ENCODE measurements at regions not wholly inside any gene's neighbourhood (a gene's known extent, or its start where the extent isn't known, plus 50 kb on each side); places are given as distances from the start of the nearest gene placed in this dataset.
"Not testable (repeated sequence)": the region's sequence is repeated elsewhere in the genome, so short reads cannot be mapped to it uniquely, and the experiment has no call there.

- DNase-seq (ENCODE audit: low spot score): no peak
Observed at GRCh38 chr5:57947181-57947580, 464.6 kb upstream of the ACTBL2 start.

GRCh38 chr5:57940879-57941278, 458.3 kb upstream of the ACTBL2 start:
- DNase-seq (ENCODE audit: low spot score): no peak

DNA sequence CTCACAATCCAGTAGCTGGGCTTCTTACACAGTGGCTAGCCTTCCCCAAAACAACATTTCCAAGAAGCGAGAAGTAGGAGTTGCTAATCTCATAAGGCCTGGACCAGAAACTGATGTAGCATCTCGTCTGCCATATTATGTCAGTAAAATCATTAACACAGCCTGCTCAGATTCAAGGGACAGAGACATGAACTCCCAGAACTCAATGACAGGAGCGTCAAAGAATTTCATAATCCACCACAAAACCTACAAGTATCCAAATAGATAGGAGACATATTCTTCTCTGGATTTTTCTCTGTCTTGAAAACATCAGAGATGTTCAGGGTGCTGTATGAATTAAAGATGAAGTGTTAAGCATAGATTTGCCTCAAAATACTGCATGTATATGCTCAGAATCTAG, 457.6 kb upstream of the ACTBL2 start:
- no peak for DNase-seq (ENCODE audit: low spot score)

DNA sequence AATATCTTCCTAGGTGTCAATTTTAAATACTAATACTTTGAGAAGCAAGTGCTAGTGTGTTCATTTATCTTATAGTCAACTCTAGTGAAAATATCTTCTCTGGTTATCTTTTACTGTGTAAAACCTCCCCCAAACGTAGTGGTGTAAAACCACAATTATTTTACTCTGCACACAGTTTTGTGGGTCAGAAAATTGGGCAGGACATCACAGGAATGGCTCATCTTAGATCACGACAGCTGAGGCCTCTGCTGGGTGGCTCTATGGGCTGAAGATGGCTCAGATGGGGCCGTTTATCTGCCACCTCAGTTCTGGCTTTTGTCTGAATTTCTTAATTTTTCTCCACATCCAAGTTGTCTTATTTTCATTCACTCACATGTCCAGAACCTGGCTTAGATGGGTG, 457.2 kb upstream of the ACTBL2 start:
- DNase-seq (ENCODE audit: low spot score): no peak

GRCh38 chr5:57939335-57939734, 456.7 kb upstream of the ACTBL2 start:
- no peak for DNase-seq (ENCODE audit: low spot score)

DNA sequence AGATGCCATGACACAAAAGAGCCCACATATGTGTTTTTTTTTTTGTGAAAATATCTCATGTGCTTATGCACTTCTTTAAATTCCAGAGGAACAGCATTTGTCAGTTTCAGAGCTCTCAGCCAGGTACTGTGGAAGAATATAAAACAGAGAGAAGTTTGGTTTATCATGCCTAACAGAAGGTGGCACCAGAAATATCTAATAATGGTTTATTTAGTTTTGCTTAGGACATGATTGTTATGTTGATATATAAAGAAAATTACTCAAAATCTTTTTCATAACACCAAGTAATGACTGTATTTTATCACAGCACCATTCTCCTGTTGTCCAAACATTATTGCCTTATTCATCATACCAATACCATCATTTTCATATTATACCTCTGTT, 455.6 kb upstream of the ACTBL2 start:
- no peak for DNase-seq (ENCODE audit: low spot score)

GRCh38 chr5:57937501-57938173, 455.0 kb upstream of the ACTBL2 start:
- peak; percentile 18 for DNase-seq (ENCODE audit: low spot score)

DNA sequence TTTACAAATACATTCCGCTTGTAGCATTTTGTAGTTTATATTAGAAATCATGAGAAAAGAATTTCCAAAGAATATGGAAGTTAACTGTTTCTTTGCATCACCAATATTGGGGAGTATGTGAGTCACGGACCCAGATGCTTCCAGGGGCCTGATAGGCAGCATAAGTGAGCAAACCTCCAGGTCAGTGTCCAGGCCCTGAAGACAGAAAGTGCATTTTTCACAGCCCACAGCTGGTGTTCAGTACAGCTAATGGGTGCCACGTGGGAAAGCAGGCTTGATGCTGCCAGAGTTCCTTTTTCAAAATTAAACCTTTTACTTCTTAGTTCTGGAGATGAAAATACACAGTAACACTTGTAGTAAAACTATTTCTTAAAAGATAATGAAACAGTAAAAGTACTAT, 454.4 kb upstream of the ACTBL2 start:
- peak; percentile 33 for DNase-seq (ENCODE audit: low spot score)

DNA sequence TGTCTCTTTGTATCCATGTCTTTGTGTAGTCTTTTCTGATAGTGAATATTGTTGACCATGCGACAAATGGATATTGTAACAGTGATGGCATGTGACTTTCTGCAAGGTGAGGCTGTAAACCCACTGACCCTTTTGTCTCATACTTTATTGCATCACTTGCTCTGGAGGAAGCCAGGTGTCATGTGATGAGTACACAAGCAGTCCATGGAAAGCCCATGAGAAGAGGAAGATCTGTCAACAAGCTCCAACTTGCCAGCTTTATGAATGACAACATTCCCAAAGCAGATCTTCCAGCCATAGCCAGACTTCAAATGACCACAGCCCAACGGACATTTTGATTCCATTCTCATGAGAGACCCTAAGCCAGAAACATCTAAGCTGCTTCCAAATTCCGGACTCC, 450.1 kb upstream of the ACTBL2 start:
- no peak for DNase-seq (ENCODE audit: low spot score)

- DNase-seq (ENCODE audit: low spot score): no peak
Observed at GRCh38 chr5:57931807-57932206, 449.2 kb upstream of the ACTBL2 start.

- DNase-seq (ENCODE audit: low spot score): no peak
Observed at GRCh38 chr5:57931352-57931751, 448.7 kb upstream of the ACTBL2 start.

DNA sequence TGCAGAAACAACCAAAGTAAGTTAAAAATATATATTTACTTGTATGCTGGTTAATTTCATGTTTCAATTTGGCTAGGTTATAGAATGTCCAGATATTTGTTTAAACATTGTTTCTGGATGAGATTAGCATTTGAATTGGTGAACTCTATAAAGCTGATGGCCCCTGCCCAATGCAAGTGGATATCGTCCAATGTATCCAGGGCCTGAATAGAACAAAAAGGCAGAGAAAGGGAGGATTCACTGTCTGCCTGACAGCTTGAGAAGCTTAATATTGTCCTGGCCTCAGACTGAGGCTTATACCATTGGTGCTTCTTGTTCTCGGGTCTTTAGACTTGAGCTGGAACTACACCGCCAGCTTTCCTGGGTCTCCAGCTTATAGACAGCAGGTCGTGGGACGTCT, 446.7 kb upstream of the ACTBL2 start:
- DNase-seq (ENCODE audit: low spot score): no peak

DNA sequence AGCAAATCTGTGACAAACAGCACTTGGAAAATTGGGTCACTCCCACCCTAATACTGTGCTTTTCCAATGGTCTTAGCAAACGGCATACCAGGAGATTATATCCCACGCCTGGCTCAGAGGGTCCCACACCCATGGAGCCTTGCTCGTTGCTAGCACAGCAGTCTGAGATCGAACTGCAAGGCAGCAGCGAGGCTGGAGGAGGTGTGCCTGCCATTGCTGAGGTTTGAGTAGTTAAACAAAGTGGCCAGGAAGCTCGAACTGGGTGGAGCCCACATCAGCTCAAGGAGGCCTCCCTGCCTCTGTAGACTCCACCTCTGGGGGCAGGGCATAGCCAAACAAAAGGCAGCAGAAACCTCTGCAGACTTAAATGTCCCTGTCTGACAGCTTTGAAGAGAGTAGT, 440.5 kb upstream of the ACTBL2 start:
- not testable (repeated sequence) for DNase-seq (ENCODE audit: low spot score)

GRCh38 chr5:57917004-57917403, 434.4 kb upstream of the ACTBL2 start:
- DNase-seq (ENCODE audit: low spot score): no peak

DNA sequence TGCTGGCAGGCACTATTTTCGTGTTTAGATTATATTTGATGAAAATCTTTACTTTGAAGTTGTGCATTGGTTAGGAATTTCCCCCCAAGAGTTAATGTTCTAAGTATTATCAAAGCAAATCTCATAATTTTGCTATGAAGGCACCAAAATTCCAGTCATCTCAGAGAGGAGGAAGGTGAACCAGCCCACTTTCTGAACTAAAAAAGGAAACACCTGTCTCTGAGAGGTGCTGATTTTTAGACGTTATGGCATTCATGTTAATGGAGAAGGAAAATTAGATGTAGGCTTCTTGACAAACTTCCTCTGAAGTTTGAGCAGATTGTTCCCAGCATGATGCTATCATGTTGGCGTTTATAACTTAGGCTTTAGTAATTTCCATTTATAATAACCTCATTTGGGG, 432.9 kb upstream of the ACTBL2 start:
- no peak for DNase-seq (ENCODE audit: low spot score)

DNA sequence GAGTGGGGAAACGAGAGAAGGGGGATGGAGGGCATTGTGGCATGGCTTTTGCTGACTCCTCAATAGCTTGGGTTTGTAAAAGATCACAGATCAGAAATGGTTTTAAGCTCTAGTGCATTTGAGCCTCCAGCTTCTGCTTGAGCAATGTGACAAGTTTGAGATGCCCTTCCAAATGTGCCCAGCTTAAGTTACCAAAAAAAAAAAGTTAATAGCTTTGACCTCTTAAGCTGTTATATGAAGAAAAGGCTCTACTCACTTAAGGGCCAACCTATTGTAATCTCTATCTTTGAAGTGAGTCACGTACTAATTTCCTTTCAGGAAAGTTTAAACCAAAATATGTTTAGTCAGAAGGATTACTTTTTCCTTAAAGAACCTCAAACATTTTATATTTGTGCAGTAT, 428.8 kb upstream of the ACTBL2 start:
- no peak for DNase-seq (ENCODE audit: low spot score)

GRCh38 chr5:57906671-57907070, 424.1 kb upstream of the ACTBL2 start:
- no peak for DNase-seq (ENCODE audit: low spot score)

GRCh38 chr5:57903458-57903857, 420.8 kb upstream of the ACTBL2 start:
- DNase-seq (ENCODE audit: low spot score): no peak

DNA sequence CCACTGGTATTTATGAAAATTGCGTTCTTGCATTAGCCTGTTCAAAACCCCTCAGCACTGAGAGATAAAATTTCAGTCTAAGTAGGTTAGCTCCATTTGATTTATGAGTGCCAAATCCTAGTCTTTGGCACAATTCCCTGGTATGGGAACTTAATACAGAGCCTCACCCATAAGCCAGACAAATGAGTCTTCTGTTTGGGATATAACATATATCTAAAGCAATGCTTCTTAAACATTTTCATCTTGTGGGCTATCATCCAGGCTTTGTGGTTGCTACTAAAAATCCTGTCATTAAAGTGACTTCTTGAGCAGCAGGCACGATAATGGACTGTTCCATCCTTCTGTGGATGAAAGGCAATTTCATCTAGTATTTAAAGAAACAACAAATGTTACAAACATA, 419.5 kb upstream of the ACTBL2 start:
- DNase-seq (ENCODE audit: low spot score): no peak

GRCh38 chr5:57900381-57900944, 417.9 kb upstream of the ACTBL2 start:
- DNase-seq (ENCODE audit: low spot score): no peak

DNA sequence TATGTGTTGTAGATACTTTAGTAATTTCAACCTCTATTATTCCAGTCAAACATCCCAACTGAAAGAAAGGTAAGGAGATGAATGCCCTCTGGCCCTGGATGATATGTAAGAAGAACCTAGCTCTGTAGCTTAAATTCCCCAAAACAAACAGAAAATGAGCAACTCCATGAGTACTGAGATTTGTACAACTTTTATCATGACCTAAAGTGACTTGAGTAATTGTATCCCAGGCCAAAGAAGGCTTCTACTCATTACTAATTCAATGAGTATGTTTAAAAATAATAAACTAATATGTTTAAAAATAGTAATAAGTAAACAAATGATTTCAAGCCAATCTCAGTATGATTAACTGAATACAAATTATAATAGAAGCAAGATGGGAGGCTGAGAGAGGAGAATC, 414.0 kb upstream of the ACTBL2 start:
- DNase-seq (ENCODE audit: low spot score): no peak

DNA sequence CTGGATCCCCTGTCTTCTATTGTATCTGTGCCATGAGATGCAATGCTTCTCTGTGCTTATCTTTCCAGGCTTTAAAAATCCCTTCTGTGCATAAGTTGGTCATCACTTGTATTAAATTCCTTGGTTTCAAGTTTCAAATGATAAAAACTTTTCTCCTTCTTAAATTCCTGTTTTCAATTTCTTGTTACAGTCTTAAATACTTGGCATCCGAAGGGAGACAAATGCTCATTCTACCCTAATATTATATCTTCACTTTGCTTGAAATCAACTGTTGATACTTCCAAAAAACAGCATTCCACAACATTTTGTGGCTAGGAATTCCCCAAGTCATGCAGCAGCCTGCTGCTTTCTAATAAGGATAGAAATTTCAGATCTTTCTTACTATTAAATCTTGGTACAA, 413.2 kb upstream of the ACTBL2 start:
- peak; percentile 24 for DNase-seq (ENCODE audit: low spot score)

DNA sequence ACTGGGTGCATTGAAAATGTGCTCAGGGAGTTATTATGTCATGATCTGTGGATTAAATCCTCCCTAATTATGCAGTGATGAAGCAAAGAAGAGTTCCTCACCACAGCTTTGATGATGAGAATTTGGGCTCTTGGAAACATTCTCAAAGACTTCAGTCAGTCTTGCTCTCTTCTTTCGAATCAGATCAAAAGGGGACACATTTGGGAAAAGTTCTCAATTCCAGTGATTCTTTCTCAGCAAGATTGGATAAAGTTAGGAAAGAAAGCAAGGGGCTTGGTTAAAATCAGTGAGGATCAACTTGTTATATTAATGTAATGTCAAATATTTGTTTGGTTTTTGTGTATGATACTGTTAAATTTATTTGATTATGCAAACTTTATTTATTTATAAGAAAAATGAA, 411.3 kb upstream of the ACTBL2 start:
- no peak for DNase-seq (ENCODE audit: low spot score)

DNA sequence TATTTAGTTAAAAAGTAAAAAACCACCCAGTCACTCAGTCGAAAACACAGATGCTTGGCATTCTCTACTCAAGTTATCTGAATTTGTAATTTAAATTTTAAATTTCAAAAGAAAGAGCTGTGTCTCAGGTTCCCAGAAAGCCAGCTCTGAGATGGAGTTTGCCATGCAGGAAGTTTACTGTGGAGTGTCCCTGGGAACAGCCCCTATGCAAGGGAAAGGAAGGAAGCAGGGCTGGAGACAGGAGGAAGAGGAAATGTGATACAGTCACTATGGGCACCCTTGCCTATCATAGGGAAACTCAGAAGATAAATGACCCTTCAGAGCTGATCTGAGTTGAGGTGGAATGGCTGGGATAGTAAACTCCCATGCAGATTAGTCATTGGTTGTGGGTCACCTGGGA, 408.8 kb upstream of the ACTBL2 start:
- no peak for DNase-seq (ENCODE audit: low spot score)
